HG03039 (cell line): ENCODE measurements at regions not wholly inside any gene's neighbourhood (a gene's known extent, or its start where the extent isn't known, plus 50 kb on each side); places are given as distances from the start of the nearest gene placed in this dataset.

Experiments
- ATAC-seq: cut with Tn5 transposase; IDR thresholded peaks from one replicate; pipeline ENCODE4 v1.9.1; 2021; ENCODE audit warnings: mild to moderate bottlenecking, moderate library complexity; ENCODE audit not compliant: unreplicated experiment

DNA sequence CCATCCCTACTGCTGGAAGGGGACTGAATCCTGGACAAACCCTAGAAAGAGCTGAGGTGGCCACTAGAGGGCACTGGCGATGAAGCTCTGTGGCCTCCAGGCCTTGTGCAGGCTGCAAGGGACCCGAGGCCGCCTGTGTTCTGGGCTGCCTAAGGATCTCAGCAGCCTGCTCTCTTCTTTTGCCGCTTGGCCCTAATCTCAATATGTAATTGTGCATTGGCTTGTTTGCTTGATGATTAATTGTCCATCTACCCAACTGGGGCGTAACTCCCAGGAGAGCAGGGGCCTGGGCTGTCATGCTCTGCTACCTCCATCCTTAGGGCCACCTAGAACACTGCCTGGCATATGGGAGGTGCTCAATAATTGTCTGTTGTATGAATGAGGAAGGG is 73.8 kb downstream of the SYNE3 start:
- peak; percentile 63 for ATAC-seq

GRCh38 chr14:95442016-95442632 is 74.3 kb downstream of the SYNE3 start:
- no peak for ATAC-seq

GRCh38 chr14:95440951-95441350 is 75.5 kb downstream of the SYNE3 start:
- no peak for ATAC-seq

GRCh38 chr14:95440496-95440895 is 76.0 kb downstream of the SYNE3 start:
- no peak for ATAC-seq

DNA sequence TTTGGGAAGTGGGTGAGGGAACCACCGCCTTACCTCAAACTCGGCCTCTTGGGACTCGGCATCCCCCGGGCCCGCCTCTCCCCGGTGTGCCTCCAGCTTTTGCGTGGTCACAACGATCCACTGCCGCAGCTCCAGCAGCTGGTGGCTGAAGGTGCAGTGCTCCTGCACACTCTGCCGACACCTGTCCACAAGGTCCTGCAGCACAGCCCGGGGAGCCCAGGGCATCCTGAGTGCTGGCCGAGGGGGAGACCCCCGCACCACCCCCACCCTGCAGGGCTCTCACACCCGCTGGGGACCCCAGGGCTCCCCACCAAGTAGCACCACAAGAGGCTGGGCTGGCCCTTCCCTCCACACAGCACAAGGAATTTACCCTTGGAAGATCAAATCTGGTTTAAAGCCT is 76.6 kb downstream of the SYNE3 start:
- ATAC-seq: no peak

GRCh38 chr14:95437715-95438114 is 78.7 kb downstream of the SYNE3 start:
- no peak for ATAC-seq

DNA sequence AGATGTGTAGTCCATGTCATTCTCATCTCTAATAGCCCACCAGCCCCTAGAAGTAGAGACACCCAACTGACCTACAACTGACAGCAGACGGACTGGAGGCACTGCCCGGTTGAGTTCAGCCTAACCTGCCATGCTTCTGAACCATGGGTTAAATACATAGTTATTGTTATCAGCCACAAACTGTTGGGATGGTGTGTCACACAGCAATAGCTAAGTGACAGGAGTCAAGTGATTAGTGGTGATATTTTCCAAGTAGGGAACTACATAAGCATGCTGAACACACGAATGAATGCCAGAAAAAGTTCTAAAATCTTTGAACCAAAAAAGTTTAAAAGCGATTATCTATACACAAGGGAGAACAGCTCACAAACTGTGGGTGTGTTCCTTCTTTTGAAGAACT is 80.1 kb downstream of the SYNE3 start:
- ATAC-seq: no peak

DNA sequence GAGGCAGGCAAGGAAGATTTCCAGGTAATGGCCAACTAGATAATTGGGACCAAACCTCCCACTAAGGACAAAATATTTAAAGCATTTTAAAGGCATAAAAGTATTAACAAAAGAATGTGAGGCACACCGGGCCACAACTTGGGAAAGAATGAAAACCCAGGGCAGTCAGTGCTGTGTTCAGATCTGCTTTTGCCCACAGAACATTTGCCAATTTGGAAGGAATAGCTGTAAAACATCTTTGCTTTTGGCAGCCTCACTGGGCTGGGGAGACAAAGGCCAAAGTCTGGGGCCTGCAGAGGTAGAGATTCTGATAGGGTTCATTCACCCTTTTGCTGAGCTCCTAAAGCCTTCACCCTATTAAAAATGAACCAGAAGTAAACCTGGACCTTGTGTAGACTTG is 82.3 kb downstream of the SYNE3 start:
- ATAC-seq: no peak

DNA sequence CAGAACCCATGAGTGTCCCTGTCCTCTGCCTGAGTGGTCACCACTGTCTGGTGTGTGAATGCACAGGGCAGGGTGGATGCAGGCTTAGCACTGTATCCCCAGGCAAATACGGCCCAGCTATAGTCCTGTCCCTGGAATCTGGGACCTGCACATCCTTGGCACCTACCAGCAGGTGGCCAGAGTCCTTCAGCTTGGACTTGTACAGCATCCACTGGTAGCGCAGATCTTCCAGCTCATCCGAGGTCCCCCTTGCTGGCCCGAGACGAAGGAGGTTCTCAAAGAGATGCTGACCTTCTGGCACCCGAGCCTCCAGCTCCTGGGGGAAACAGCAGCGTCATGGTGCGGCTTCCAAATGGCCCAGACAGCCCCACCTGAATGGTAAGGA is 83.4 kb downstream of the SYNE3 start:
- ATAC-seq: no peak

- no peak for ATAC-seq
Measured at GRCh38 chr14:95432144-95433093, 84.0 kb downstream of the SYNE3 start.

- ATAC-seq: no peak
Measured at GRCh38 chr14:95431199-95432143, 85.0 kb downstream of the SYNE3 start.

DNA sequence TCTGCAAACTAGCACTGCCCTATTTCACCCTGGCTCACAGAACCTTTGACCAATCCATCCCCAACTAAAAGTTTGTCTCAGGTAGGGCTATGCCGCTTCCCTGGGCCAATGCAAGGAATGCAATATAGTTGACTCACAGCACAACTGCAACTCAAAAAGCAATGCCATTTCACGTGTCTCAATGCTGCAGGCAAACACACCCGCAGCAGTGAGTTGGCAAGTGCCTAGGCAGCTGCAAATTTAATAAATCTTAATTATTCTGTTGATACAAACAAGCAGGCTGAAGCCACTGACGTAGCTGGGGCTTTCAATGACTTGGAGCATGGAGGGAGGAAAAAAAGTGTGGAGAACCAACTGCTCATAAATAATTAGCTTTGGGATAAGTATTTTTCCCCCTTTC is 87.9 kb downstream of the SYNE3 start:
- no peak for ATAC-seq

GRCh38 chr14:95426116-95426475 is 90.4 kb downstream of the SYNE3 start:
- ATAC-seq: no peak

GRCh38 chr14:95425369-95426115 is 90.9 kb downstream of the SYNE3 start:
- ATAC-seq: no peak

- ATAC-seq: no peak
Measured at GRCh38 chr14:95424529-95424928, 91.9 kb downstream of the SYNE3 start.

- ATAC-seq: no peak
Measured at GRCh38 chr14:95421741-95422140, 94.7 kb downstream of the SYNE3 start.

DNA sequence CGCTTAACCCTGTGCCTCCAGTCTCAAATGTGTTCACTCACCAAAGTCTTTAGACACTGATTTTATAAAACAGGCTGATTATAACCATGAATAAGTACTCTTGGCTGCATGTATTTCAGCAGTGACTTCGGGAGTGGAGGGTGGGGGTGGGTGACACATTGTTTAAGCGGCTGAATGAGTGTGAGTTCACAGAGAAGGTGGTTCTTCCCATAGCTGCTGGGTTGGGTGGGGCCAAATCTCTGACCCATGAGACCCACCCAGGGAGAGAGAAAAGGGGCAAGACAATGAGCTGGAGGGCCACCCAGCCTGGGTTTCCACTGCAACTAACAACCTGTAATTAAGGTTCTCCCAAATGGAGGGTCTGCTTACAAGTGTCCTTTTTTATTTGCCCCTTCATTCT is 96.4 kb downstream of the SYNE3 start:
- no peak for ATAC-seq

- no peak for ATAC-seq
Measured at GRCh38 chr14:95419569-95419968, 96.9 kb downstream of the SYNE3 start.

GRCh38 chr14:95418858-95419257 is 97.6 kb downstream of the SYNE3 start:
- no peak for ATAC-seq

GRCh38 chr14:95417492-95417891 is 97.8 kb upstream of the CLMN start:
- ATAC-seq: no peak

GRCh38 chr14:95415993-95416392 is 96.3 kb upstream of the CLMN start:
- no peak for ATAC-seq
